Effector CD4-positive, alpha-beta T cell (primary cell): ENCODE measurements at regions not wholly inside any gene's neighbourhood (a gene's known extent, or its start where the extent isn't known, plus 50 kb on each side); places are given as distances from the start of the nearest gene placed in this dataset.

Experiments used
- DNase-seq: peaks from one replicate; pipeline ENCODE4 v3.0.0-alpha.2; 2020

GRCh38 chr1:219520241-219520640, 92.7 kb downstream of the ZC3H11B start:
- no peak for DNase-seq

GRCh38 chr1:219518907-219519248, 94.0 kb downstream of the ZC3H11B start:
- no peak for DNase-seq

- DNase-seq, result no peak
Measured at GRCh38 chr1:219518168-219518906, 94.6 kb downstream of the ZC3H11B start.

GRCh38 chr1:219517031-219517430, 95.9 kb downstream of the ZC3H11B start:
- DNase-seq, result no peak

GRCh38 chr1:219514728-219515127, 98.2 kb downstream of the ZC3H11B start:
- DNase-seq, result no peak

GRCh38 chr1:219507437-219507836, 105.5 kb downstream of the ZC3H11B start:
- no peak for DNase-seq

- no peak for DNase-seq
Measured at GRCh38 chr1:219506936-219507335, 106.0 kb downstream of the ZC3H11B start.

- no peak for DNase-seq
Measured at GRCh38 chr1:219506473-219506899, 106.4 kb downstream of the ZC3H11B start.

GRCh38 chr1:219505886-219506285, 107.0 kb downstream of the ZC3H11B start:
- DNase-seq, result no peak

GRCh38 chr1:219503604-219504003, 109.3 kb downstream of the ZC3H11B start:
- DNase-seq, result no peak

GRCh38 chr1:219500327-219500897, 112.5 kb downstream of the ZC3H11B start:
- DNase-seq, result no peak

- DNase-seq, result no peak
Measured at GRCh38 chr1:219498666-219499065, 114.2 kb downstream of the ZC3H11B start.

- no peak for DNase-seq
Measured at GRCh38 chr1:219495737-219496408, 117.0 kb downstream of the ZC3H11B start.

GRCh38 chr1:219492717-219493116, 120.2 kb downstream of the ZC3H11B start:
- no peak for DNase-seq

GRCh38 chr1:219490566-219490965, 122.3 kb downstream of the ZC3H11B start:
- DNase-seq, result no peak

- DNase-seq, result no peak
Measured at GRCh38 chr1:219489636-219490035, 123.3 kb downstream of the ZC3H11B start.

- DNase-seq, result no peak
Measured at GRCh38 chr1:219488275-219488674, 124.6 kb downstream of the ZC3H11B start.

GRCh38 chr1:219483530-219483929, 129.4 kb downstream of the ZC3H11B start:
- DNase-seq, result no peak

GRCh38 chr1:219480011-219480410, 132.9 kb downstream of the ZC3H11B start:
- no peak for DNase-seq

- no peak for DNase-seq
Measured at GRCh38 chr1:219478811-219479210, 134.1 kb downstream of the ZC3H11B start.

GRCh38 chr1:219477861-219478260, 135.0 kb downstream of the ZC3H11B start:
- no peak for DNase-seq

GRCh38 chr1:219476716-219477115, 136.2 kb downstream of the ZC3H11B start:
- no peak for DNase-seq

- no peak for DNase-seq
Measured at GRCh38 chr1:219476116-219476515, 136.8 kb downstream of the ZC3H11B start.

- DNase-seq, result no peak
Measured at GRCh38 chr1:219472596-219472995, 140.3 kb downstream of the ZC3H11B start.
